GM13976 (cell line): ENCODE measurements at regions not wholly inside any gene's neighbourhood (a gene's known extent, or its start where the extent isn't known, plus 50 kb on each side); places are given as distances from the start of the nearest gene placed in this dataset.

Experiments
- DNase-seq: peaks from one replicate; pipeline ENCODE4 v3.0.0; 2012; ENCODE audit warnings: low spot score
- CTCF ChIP-seq: IDR thresholded peaks from 2 replicates; pipeline ENCODE4 v1.5.1; 2012; ENCODE audit warnings: borderline replicate concordance, mild to moderate bottlenecking; ENCODE audit not compliant: insufficient read depth; ENCODE audit errors: extremely low read depth, missing control alignments, control extremely low read depth
- in situ Hi-C: fragments of 300-500 bp; cut with MboI; formaldehyde crosslinking; loops from one replicate; pipeline ENCODE4 v1.12.0; 2022; ENCODE audit warnings: low sequenced_read_pairs, mixed read lengths, inconsistent platforms; ENCODE audit not compliant: unreplicated experiment

DNA sequence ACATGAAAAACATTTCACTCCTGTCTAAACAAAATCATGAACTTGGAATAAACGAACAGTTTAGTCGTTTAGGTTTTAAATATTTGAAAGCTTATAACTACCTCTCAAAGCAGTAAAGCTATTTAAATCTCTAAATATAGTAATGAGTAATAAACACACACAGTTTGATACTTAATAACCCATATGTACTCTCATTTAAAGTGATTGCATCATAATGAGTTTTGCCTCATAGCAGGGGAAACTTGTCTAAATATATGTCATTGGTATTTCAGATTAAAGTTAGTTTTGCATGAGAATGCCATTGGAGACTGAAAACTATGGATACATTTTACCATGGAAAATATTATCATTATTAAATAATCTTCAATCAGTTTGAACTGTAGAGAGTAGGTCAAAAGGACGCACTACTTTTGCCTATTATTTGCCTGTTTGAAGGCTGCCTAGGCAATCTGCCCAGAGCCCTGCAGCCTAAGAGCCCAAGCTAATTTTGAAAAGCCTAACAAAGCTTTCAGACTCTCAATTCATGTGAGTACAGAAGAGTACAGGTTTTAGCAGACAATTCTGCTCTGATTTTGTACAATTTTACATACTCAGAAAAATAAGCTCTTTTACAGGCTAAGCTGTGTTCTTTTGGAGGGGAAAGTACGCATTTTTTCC is 632.8 kb downstream of the HACE1 start:
- in situ Hi-C loops, result no loop called here
- TF ChIP-seq CTCF, result no peak

GRCh38 chr6:104218116-104218515 is 641.6 kb downstream of the HACE1 start:
- no peak for DNase-seq
- in situ Hi-C loops, result no loop called here
- TF ChIP-seq CTCF, result no peak

More for the DNA sequence above, 632.8 kb downstream of the HACE1 start:
- no peak for DNase-seq

GRCh38 chr6:104214901-104215300 is 644.8 kb downstream of the HACE1 start:
- no peak for DNase-seq
- in situ Hi-C loops, result no loop called here

GRCh38 chr6:104212977-104213668 is 646.6 kb downstream of the HACE1 start:
- no peak for TF ChIP-seq CTCF
- no peak for DNase-seq
- in situ Hi-C loops, result no loop called here

More at GRCh38 chr6:104214901-104215300, 644.8 kb downstream of the HACE1 start:
- TF ChIP-seq CTCF, result no peak

- TF ChIP-seq CTCF, result no peak
- DNase-seq, result no peak
- in situ Hi-C loops, result no loop called here
Measured at GRCh38 chr6:104207635-104208034, 652.1 kb downstream of the HACE1 start.

- in situ Hi-C loops, result no loop called here
- DNase-seq, result no peak
- TF ChIP-seq CTCF, result no peak
Measured at GRCh38 chr6:104201557-104201956, 658.2 kb downstream of the HACE1 start.

GRCh38 chr6:104187616-104188015 is 672.1 kb downstream of the HACE1 start:
- TF ChIP-seq CTCF, result no peak
- no peak for DNase-seq
- in situ Hi-C loops, result no loop called here
